LNCaP clone FGC (cell line): ENCODE measurements at regions not wholly inside any gene's neighbourhood (a gene's known extent, or its start where the extent isn't known, plus 50 kb on each side); places are given as distances from the start of the nearest gene placed in this dataset.

ENCODE experiments used
- DNase-seq: peaks from one replicate; pipeline ENCODE4 v3.0.0-alpha.2; 2011; ENCODE audit warnings: low read depth
- H3K4me3 ChIP-seq: 2 replicates; pipeline ENCODE4 v1.5.1; 2011; ENCODE audit warnings: mild to moderate bottlenecking, low read depth, low read length, control low read depth
- CTCF ChIP-seq: IDR thresholded peaks from 2 replicates; pipeline ENCODE4 v1.5.1; 2012; ENCODE audit warnings: mild to moderate bottlenecking; ENCODE audit not compliant: control insufficient read depth, insufficient read depth; ENCODE audit errors: extremely low read depth

- TF ChIP-seq CTCF: no peak
- DNase-seq: no peak
- H3K4me3 ChIP-seq: no peak overlapping the region
These were observed 317.4 kb upstream of the ZNF32 start for GRCh38 chr10:43965918-43966570.

DNA sequence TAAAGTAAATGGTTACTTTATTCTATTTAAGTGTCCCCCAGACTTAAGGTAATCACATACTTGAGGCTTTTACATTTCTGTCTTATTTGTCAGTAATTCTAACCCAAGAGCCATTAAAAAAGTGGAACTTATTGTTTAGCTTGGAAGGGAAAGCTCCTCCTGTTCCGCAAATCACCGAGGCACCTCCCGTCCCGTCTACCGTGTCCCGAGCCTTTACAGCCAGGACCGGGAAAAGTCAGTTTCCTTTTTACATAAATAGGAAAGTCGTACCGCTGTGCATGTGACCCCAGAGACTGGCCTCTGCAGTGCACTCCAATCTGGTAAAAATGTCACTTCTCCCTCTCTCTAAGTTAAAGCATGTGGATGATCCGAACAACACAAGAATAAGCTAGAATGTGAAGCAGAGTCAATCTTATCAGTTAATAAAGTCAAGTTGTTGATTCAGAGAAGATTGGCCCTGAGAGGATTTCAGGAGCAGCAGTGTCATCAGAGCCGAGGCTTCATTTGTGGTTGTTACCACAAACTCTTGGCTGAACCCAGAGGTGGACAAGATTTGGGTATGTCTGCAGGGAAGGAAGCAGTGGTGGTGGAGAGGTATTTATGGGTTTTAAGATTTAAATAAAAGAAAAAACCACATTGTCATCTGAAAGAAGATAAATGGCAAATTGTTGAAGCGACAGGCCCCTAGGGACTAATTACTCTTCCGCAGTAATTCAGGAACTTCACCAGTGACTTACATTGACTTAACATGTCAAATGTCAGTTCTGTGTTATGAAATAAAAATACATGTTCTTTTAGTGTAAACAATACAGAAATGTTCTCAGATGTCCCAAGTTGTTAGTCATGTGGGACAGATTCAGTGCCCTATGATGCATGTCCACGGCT lies 316.6 kb upstream of the ZNF32 start:
- TF ChIP-seq CTCF: no peak
- no peak overlapping the region for H3K4me3 ChIP-seq

DNA sequence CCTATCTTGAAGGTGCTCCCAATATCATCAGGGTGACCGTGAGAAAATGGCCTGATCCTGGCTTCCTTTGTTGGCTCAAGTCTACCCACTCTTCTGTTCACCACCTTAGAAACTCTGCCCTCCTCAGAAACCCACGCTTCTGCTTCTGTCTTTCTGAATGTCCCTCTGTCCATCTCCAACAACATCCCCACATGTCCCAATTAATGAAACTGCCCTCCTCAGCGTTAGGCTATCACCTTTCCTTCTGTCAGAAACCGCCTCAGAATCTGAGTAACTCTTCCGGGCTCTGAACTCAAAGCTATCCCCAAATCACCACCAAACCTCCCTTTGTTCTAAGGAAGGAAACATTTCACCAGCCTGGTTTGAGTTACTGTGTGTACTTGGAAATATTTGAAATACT lies 315.8 kb upstream of the ZNF32 start:
- no peak for TF ChIP-seq CTCF
- no peak for DNase-seq
- no peak overlapping the region for H3K4me3 ChIP-seq

More for the DNA sequence above, 316.6 kb upstream of the ZNF32 start:
- no peak for DNase-seq

GRCh38 chr10:43963793-43964425 lies 315.2 kb upstream of the ZNF32 start:
- no peak overlapping the region for H3K4me3 ChIP-seq
- TF ChIP-seq CTCF: no peak
- no peak for DNase-seq

DNA sequence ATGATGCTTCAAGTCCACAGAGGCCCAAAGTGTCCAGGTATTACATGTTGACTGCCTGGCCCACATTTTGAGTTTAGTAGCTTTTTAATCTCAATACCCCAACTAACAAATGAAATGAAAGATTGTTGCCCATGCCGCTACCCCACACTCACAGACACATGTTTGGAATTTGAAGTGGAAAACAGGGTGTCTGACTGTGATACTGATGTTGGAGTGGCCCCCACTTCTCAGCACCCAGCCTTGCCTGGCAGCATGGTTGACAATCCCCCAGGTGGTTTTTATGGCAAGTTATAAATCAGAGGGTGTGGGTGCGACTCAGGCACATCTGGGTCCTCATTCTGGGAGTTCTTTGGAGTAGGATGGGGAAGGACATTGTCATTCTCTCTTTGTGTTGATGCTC lies 314.7 kb upstream of the ZNF32 start:
- no peak for TF ChIP-seq CTCF
- no peak for DNase-seq
- H3K4me3 ChIP-seq: no peak overlapping the region

GRCh38 chr10:43962346-43963191 lies 313.9 kb upstream of the ZNF32 start:
- no peak for TF ChIP-seq CTCF
- DNase-seq: no peak
- H3K4me3 ChIP-seq: no peak overlapping the region
